ENCODE measurements at regions not wholly inside any gene's neighbourhood (a gene's known extent, or its start where the extent isn't known, plus 50 kb on each side); places are given as distances from the start of the nearest gene placed in this dataset.

DNA sequence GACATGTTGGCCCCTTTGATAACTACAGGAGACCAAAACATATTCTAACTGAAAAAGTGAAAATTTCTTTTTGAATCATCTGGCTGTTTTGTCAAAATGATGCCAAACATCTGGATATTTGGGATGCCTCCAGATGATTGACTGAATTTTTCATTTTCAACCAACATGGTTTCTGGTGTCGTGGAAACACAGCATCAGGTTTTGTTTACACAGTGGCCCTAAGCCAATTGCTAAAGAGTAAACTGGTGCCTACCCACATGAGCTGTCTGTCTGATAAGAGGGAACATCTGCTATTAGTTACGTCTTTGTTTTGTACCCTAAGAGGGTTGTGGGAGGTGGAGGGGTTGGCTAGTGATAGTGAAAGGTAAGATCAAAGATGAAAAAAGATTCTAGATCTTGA, 204.8 kb downstream of the KCNK2 start:
- in situ Hi-C loops (cut with HindIII; ENCODE audit: low sequenced_read_pairs): no loop called here

DNA sequence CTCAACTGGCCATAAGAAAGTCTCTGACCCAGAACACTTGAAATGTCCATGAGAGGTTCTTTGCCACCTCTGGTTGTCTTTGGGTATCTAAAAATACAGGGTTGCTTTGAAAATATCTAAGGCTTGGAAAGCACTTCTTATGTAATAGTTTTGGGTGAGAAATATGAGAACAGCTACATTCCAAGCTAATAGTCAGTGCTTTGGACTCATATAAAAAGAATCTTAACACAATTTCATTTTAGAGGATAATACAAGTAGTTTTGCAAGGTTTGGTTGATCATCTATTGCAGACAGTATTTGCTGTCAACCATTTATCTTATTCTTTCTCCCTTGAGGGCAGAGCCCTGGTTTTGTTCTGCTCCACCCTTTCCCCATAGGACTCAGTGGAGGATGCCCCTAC, 207.5 kb downstream of the KCNK2 start:
- in situ Hi-C loops (cut with HindIII; ENCODE audit: low sequenced_read_pairs): no loop called here

DNA sequence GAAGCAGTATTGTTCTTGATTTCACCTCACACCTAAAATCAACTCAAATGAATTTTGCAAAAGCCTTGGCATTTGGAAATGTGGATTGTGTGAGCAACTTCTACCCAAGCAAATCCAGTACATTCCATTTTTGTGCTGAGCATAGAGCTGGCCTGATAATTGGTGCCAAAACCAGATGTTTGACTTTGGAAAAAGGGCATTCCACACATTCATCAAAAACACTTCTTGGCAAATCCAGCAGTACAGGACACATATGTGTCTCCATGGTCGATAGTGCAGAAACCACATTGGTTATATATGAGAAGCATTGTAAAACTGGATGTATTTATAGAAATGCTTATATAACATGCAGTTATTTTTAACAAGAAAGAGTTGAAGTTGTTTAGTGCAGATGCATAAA, 210.4 kb downstream of the KCNK2 start:
- in situ Hi-C loops (cut with HindIII; ENCODE audit: low sequenced_read_pairs): no loop called here

DNA sequence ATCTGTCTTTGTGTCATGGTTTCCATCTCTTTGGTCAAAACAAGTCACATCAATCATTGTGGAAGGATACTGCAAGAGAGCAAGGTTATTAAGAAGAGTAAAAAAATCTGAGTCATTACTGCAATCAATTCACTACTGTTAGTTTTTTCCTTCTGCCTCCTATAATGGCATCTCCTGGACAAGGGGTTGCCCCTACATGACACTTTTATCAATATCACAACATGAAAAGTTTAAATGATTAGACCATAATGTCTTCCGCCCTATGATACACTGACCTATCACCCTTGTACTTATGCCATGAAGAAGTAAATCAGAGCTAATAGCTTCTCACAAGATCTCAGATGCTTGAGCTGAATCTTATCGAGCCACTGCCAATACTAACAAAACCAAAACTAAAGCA, 223.9 kb downstream of the KCNK2 start:
- in situ Hi-C loops (cut with HindIII; ENCODE audit: low sequenced_read_pairs): no loop called here

DNA sequence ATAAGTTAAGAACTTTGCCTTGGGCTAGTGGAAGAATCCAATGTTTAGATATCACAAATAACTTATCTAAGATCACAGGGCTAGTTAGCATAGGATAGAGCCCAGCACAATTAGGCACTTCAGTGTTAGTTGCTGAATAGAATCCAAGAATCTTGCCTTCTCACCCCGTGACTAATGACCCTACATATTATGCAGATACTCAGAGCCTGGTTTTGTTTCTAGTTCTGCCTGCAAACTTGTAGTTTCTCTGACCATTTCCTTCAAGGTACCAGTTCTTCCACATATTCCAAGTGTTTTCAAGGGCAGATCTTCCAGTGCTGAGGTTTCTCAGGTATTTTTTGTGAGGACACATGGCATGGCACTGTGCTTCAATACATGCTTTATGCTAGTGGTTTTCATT, 239.3 kb downstream of the KCNK2 start:
- in situ Hi-C loops (cut with HindIII; ENCODE audit: low sequenced_read_pairs): loop anchor here (5.0 kb wide), 1 partner anchor 80 kb away; no protein-coding TSS in a partner anchor

DNA sequence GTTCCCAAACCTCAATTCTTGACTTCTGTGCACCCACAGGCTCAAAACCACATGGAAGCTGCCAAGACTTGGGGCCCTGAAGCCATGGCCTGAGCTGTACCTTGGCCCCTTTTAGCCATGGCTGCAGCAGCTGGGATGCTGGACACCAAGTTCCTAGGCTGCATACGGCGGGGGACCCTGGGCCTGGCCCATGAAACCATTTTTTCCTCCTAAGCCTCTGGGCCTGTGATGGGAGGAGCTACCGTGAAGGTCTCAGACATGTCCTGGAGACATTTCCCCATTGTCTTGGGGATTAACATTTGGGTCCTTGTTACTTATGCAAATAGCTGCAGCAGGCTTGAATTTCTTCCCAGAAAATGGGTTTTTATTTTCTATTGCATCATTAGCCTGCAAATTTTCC, 241.5 kb downstream of the KCNK2 start:
- in situ Hi-C loops (cut with HindIII; ENCODE audit: low sequenced_read_pairs): loop anchor here (5.0 kb wide), 1 partner anchor 78 kb away; no protein-coding TSS in a partner anchor

DNA sequence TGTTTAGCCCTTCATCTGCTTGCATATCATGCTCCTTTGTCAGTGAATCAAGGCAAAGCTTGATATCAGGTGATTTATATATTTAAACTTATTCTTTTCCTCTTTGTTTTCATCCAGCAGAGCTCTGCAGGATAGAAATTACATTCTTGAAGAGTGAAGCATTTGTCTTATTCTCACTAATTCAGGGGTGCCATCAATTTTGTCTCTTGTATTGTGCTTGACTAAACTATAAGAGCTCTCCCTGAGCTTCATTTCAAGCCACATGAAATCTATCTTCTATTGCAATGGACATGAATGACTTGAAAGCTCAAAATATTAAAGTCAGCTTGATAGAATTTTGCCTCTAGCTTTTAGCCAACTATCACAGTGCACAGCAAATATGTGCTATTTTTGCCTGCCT, 236.7 kb upstream of the KCTD3 start:
- in situ Hi-C loops (cut with HindIII; ENCODE audit: low sequenced_read_pairs): no loop called here

DNA sequence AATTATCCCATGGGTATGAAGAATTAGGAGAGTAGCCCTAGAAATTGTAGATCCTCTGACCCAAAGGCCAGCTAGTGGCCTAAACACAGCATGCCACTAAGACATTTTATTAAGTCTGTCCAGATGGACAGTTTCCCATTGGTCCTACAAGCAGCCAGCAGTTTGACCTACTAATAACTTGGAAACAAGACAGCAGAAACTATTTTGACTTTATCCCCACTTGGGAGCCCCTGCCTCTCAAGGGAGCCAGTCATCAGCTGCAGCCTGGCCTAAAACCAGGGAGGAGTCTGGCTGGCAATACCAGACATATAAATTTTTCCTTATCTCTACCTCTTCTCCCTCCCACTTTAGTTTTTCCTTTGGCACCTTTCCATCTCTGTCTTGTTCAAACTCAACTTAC, 222.6 kb upstream of the KCTD3 start:
- in situ Hi-C loops (cut with HindIII; ENCODE audit: low sequenced_read_pairs): no loop called here

DNA sequence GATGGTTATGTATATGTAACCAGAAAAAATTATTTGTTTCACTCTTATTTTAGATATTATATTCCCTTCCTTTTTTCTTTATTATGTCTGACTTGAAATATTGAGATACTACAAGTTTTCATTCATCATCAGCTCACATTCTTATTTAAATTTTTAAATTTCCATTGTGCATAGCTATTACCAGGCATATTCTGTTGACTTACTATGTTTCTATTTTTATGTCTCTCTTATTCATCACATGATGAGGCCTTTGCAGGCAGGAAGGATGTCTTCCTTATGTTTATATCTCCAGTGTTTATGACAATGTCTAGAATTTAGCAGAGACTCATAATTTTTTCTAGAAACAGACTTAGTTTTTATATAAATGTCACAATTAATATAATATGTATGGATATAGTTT, 221.9 kb upstream of the KCTD3 start:
- in situ Hi-C loops (cut with HindIII; ENCODE audit: low sequenced_read_pairs): loop anchor here (5.0 kb wide), 1 partner anchor 63 kb away; no protein-coding TSS in a partner anchor

DNA sequence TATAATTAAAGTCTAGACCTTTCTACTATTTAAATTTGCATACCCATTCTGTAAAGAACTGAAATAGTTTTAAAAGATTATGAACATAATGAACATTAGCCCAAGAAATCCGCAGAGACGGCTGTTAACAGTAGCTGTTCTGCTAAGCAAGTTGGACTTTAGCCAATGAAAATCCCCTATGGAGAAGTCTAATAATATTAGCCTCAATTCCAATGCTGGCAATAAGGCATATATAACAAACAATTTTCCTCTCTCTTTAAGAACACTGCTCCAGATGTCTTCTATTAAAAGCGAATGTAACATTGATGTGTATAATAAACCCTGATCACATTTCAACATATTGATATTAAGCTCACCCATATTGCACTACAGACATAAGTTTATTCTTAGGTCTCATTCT, 221.3 kb upstream of the KCTD3 start:
- in situ Hi-C loops (cut with HindIII; ENCODE audit: low sequenced_read_pairs): loop anchor here (5.0 kb wide), 1 partner anchor 63 kb away; no protein-coding TSS in a partner anchor

DNA sequence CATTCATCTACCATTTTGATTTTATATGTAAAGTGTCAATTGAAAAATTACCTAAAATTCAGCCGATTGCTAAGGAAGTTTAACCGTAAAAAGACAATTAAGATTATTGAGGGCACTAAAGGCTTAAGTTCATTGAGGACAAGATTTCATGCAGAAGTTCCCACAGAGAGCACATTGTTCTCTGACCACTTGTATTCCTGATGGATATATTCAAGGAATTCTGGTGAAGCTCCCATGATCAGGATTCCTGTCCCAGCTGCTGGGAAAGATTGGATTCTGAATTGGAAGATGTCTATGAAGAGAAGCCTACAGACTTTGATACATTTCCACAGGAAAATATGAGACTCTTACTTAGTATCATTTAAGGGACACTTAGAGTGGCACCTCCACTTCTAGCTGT, 209.2 kb upstream of the KCTD3 start:
- in situ Hi-C loops (cut with HindIII; ENCODE audit: low sequenced_read_pairs): no loop called here

DNA sequence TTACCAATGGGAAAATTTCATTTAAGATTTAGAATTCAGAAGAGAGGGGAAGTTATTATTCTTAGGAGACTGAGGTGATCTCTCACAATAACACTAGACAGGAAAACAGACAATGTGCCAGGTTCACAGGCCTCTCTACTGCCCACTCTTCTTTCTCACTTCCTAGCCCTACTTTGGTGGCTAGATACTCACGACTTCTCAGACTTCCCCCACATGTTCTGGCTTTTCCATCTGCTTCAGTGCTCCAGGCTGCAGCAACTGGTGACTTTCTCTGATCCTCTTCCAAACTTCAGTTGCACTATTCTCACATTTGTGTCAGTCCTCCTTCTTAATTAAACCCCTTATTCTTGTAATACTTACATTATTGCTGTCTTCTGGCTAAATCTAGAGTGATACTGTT, 208.7 kb upstream of the KCTD3 start:
- in situ Hi-C loops (cut with HindIII; ENCODE audit: low sequenced_read_pairs): no loop called here

DNA sequence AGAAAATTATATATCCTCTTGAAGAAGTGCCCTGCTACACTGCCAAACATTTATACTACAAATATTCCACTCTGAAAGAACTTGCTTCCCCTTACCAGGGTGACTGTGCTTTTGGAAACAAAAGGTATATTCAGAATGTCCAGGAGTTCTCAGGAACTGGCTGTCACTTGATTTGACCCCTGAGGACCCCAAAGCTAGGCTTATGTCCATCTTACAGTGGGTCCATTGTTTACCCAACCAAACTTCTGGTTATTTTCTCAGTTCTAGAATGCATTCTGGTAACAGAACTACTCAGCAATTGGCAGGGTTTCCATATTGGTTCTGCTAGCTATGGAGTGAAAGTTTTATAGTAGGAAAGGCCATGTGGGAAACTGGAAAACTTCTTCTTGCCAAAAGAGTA, 207.1 kb upstream of the KCTD3 start:
- in situ Hi-C loops (cut with HindIII; ENCODE audit: low sequenced_read_pairs): no loop called here

DNA sequence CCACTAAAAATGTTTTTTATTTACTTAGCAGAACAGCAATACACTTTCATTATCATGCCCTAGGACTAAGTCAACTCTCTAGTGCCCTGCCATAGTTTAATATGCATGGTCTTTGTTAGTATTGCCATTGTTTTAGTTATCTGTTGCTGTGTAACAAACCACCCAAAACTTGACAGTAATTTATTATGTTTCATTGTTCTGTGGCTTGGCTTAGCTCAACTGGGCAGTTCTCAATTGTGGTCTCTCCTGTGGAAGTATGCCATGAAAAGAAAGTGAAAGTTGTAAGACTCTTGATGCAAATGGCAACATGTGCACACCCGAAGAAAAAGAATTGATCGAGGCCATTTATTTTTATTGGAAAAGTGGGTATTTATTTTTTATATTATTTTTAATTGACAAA, 206.3 kb upstream of the KCTD3 start:
- in situ Hi-C loops (cut with HindIII; ENCODE audit: low sequenced_read_pairs): no loop called here

DNA sequence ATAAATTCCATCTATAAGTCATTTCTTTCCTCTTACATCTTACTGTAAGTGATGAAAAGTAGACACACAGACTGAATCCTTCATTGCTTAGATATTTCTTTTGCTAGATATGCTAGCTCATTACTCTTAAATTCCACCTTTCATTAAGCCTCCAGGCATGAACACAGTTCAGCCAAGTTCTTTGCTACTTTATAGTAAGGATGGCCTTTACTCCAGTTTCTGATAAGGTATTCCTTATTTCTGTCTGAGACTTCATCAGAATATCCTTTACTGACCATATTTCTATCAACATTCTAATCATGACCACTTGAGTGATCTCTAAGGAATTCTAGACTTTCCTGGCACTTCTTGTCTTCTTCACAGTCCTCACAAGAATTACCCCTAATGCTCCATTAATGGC, 191.7 kb upstream of the KCTD3 start:
- in situ Hi-C loops (cut with HindIII; ENCODE audit: low sequenced_read_pairs): no loop called here

DNA sequence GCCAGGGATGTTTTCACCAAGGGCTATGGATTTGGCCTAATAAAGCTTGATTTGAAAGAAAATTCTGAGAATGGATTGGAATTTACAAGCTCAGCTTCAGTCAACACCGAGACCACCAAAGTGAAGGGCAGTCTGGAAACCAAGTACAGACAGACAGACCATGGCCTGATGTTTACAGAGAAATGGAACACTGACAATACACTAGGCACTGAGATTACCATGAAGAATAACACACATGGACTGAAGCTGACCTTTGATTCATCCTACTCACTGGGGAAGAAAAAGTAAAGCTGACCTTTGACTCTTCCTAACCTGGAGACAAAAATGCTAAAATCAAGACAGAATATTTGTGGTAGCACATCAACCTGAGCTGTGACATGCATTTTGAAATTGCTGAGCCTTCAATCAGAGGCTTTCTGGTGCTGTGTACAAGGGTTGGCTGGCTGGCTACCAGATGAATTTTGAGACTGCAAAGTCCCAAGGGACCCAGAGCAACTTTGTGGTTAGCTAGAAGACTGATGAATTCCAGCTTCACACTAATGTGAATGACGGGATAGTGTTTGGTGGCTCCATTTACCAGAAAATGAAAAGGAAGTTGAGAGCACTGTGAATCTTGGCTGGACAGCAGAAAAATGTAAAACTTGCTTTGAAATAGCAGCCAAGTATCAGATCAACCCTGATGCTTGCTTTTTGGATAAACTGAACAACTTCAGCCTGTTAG, 190.4 kb upstream of the KCTD3 start:
- in situ Hi-C loops (cut with HindIII; ENCODE audit: low sequenced_read_pairs): no loop called here

DNA sequence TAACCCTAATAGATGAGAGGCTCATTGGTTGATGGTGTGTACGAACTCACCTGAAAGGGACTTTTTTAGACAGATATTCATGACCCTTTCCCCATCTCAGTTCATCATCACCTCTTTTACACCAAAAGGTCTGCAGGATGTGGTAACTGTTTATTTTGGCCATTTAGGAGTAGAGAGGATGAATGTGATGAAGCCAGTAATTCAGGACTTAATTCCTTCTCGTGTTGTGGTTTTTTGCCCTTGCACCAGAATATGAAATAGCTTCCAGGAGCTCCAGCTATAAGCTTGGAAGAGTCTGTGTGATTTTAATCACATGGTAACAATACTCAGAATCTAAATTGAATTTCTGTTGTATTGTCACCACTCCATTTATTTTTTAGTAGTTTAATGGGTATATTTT, 189.4 kb upstream of the KCTD3 start:
- in situ Hi-C loops (cut with HindIII; ENCODE audit: low sequenced_read_pairs): no loop called here

DNA sequence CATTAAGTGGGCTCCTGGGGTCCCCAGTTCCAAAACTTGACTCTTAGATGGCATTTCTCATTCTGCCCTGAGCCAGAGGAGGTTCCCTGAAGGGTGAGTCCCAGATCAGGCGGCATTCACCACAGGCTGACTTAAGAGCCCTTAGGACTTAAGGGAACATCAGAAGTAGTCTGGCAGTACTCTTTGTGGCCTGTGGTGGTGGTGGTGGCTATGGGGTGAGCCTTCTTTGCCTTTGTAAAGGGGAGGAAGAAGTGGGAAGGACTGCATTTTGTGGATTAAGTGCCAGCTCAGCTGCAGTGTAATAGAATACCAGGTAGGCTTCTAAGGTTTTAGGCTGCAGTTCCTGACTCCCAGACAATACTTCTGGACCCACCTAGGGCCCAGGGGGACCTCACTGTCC, 186.5 kb upstream of the KCTD3 start:
- in situ Hi-C loops (cut with HindIII; ENCODE audit: low sequenced_read_pairs): no loop called here

DNA sequence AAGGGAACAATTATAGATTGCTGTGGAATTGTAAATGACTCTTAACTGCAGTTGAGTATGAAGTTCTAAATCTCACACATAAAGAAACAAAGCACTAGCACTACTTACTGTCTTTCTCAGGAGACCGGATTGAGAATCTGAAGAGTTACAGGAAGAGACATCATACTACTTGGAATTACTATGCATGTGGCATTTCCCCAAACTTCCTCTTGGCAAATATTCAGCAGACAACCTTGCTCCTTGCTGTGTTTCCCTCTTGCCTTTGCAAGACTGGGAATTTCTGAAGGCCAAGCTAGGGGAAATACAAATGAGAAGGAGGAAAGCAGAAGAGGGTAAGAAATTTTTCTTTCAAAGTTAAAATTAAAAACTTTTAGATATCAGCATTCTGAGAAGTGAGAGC, 173.6 kb upstream of the KCTD3 start:
- in situ Hi-C loops (cut with HindIII; ENCODE audit: low sequenced_read_pairs): no loop called here

DNA sequence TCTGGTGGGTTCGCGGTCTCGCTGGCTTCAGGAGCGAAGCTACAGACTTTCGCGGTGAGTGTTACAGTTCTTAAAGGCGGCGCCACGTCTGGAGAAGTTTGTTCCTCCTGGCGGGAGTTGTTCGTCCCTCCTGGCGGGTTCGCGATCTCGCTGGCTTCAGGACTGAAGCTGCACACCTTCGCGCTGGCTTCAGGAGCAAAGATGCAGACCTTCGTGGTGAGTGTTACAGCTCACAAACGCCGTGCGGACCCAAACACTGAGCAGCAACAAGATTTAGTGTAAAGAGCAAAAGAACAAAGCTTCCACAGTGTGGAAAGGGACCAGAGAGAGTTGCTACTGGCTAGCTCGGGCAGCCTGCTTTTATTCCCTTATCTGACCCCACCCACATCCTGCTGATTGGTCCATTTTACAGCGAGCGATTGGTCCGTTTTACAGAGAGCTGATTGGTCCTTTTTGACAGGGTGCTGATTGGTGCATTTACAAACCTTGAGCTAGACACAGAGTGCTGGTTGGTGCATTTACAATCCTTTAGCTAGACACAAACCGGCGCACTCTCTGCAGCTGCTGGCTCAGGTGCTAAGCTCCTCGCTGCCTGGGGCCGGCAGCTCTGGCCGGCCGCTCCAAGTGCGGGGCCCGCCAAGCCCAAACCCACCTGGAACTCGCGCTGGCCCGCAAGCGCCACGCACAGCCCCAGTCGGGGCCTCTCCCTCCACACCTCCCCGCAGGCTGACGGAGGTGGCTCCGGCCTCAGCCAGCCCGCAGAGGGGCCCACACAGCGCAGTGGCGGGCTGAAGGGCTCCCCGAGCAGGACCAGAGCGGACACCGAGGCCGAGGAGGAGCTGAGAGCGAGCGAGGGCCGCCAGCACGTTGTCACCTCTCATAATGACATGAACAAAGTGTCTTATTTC, 172.8 kb upstream of the KCTD3 start:
- in situ Hi-C loops (cut with HindIII; ENCODE audit: low sequenced_read_pairs): no loop called here

DNA sequence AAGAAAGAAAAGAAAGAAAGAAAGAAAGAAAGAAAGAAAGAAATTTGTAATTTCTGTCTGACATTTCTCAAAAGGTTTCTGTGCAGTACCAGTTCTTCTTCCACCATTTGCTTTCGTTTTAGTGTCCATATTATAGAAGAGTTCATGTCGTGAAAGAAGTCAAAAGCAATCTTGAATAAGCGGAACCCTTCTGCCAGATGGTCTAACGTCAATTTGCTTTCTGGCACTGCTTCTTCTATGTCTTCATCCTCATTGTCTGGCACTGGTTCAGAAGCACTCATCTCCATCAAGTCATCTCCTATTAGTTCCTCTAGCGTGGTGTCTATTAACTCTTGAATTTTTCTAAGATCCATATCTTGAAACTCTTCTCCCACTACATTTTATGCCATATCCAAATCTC, 170.0 kb upstream of the KCTD3 start:
- in situ Hi-C loops (cut with HindIII; ENCODE audit: low sequenced_read_pairs): no loop called here

DNA sequence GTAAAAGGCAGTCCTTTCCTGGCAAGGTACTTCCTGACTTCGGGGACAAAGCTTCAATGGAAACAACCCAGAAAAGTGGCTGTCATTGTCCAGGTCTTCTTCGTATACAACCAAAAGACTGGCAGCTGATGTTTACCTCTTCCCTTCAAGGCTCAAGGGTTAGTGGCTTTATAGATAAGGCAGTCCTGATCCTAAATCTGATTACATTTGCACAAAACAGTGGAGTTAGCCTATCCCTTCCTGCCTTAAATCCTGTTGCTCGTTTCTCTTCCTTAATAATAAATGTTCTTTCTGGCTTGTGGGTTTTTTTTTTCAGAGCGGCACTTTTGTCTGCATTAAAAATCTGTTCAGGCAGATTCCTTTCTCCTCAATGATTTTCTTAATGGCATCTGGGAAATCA, 169.3 kb upstream of the KCTD3 start:
- in situ Hi-C loops (cut with HindIII; ENCODE audit: low sequenced_read_pairs): no loop called here
